Osteocyte (in vitro differentiated cells): ENCODE measurements at regions not wholly inside any gene's neighbourhood (a gene's known extent, or its start where the extent isn't known, plus 50 kb on each side); places are given as distances from the start of the nearest gene placed in this dataset.

Source experiments
- DNase-seq: peaks from one replicate; pipeline ENCODE4 v3.0.0; 2021; ENCODE audit warnings: mixed read lengths; ENCODE audit not compliant: unreplicated experiment; ENCODE audit errors: extremely low spot score
- H3K27ac Mint-ChIP-seq: one replicate; pipeline ENCODE4 v1.8.0; 2021; ENCODE audit warnings: mild to moderate bottlenecking, mixed read lengths; ENCODE audit not compliant: unreplicated experiment
- H3K27me3 Mint-ChIP-seq: one replicate; pipeline ENCODE4 v1.8.0; 2021; ENCODE audit warnings: mixed read lengths; ENCODE audit not compliant: unreplicated experiment
- H3K36me3 Mint-ChIP-seq: one replicate; pipeline ENCODE4 v1.8.0; 2021; ENCODE audit warnings: mixed read lengths; ENCODE audit not compliant: unreplicated experiment
- H3K4me1 Mint-ChIP-seq: one replicate; pipeline ENCODE4 v1.8.0; 2021; ENCODE audit warnings: mixed read lengths; ENCODE audit not compliant: unreplicated experiment
- H3K4me3 Mint-ChIP-seq: one replicate; pipeline ENCODE4 v1.8.0; 2021; ENCODE audit warnings: mild to moderate bottlenecking, moderate library complexity, mixed read lengths; ENCODE audit not compliant: unreplicated experiment
- H3K9me3 Mint-ChIP-seq: one replicate; pipeline ENCODE4 v1.8.0; 2021; ENCODE audit warnings: mixed read lengths; ENCODE audit not compliant: unreplicated experiment
- CTCF ChIP-seq: fragments of 200-600 bp; sonication (generic); IDR thresholded peaks from 2 replicates; pipeline ENCODE4 v1.5.0; 2021; ENCODE audit warnings: antibody characterized with exemption, mild to moderate bottlenecking, moderate library complexity

GRCh38 chr2:160905862-160906261 lies 254.4 kb upstream of the TANK start:
- H3K27me3 Mint-ChIP-seq, result no peaks in the 10 kb centered on the region
- H3K4me1 Mint-ChIP-seq, result peaks cover 38% of the 10 kb centered on the region
- no peak for TF ChIP-seq CTCF
- no peaks in the 10 kb centered on the region for H3K36me3 Mint-ChIP-seq
- DNase-seq, result no peak
- no peak overlapping the region for H3K4me3 Mint-ChIP-seq
- H3K9me3 Mint-ChIP-seq, result no peaks in the 10 kb centered on the region
- no peak overlapping the region for H3K27ac Mint-ChIP-seq

- TF ChIP-seq CTCF, result no peak
- Mint-ChIP-seq H3K4me1 (peaks cover 41% of the 10 kb centered on the region), H3K27ac (no peak overlapping the region), H3K9me3 (no peaks in the 10 kb centered on the region), H3K27me3 (no peaks in the 10 kb centered on the region), H3K4me3 (no peak overlapping the region), H3K36me3 (no peaks in the 10 kb centered on the region)
- no peak for DNase-seq
Measured at GRCh38 chr2:160906878-160907277, 253.3 kb upstream of the TANK start.

GRCh38 chr2:160907738-160908137 lies 252.5 kb upstream of the TANK start:
- no peak for DNase-seq
- no peak overlapping the region for H3K4me3 Mint-ChIP-seq
- H3K27ac Mint-ChIP-seq, result no peak overlapping the region
- H3K9me3 Mint-ChIP-seq, result no peaks in the 10 kb centered on the region
- peaks cover 45% of the 10 kb centered on the region for H3K4me1 Mint-ChIP-seq
- no peak for TF ChIP-seq CTCF
- H3K36me3 Mint-ChIP-seq, result no peaks in the 10 kb centered on the region
- H3K27me3 Mint-ChIP-seq, result no peaks in the 10 kb centered on the region

- Mint-ChIP-seq H3K27me3 (no peaks in the 10 kb centered on the region), H3K27ac (no peak overlapping the region), H3K4me1 (peaks cover 43% of the 10 kb centered on the region), H3K36me3 (no peaks in the 10 kb centered on the region), H3K4me3 (no peak overlapping the region), H3K9me3 (no peaks in the 10 kb centered on the region)
- DNase-seq, result no peak
- no peak for TF ChIP-seq CTCF
Measured at GRCh38 chr2:160908157-160908556, 252.1 kb upstream of the TANK start.

DNA sequence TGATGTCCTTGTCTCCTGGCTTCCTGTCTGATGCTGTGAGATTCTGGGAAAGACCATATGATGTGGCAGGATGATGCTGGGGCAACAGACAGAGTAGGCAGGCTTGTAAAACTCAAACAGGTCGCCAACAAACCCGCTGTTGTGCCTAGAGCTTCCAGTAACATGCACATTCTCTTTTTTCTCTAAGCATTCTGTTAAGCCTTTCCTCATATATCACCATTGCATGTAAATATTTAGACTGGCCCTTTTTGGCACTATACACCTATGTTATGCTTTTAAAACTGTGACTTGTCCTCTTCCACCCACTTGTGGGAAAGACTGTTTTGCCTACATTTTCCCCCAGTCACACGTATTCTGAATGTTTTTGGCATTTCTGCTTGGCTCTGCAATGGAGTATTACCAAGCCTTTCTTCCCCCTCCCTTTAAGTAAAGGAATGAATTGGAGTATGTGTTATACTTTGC lies 250.4 kb upstream of the TANK start:
- H3K4me1 Mint-ChIP-seq, result peaks cover 43% of the 10 kb centered on the region
- no peak for TF ChIP-seq CTCF
- H3K36me3 Mint-ChIP-seq, result no peaks in the 10 kb centered on the region
- no peak overlapping the region for H3K4me3 Mint-ChIP-seq
- H3K27ac Mint-ChIP-seq, result peak overlapping the region; percentile 90
- H3K9me3 Mint-ChIP-seq, result no peaks in the 10 kb centered on the region
- H3K27me3 Mint-ChIP-seq, result no peaks in the 10 kb centered on the region
- no peak for DNase-seq
